ENCODE measurements at regions not wholly inside any gene's neighbourhood (a gene's known extent, or its start where the extent isn't known, plus 50 kb on each side); places are given as distances from the start of the nearest gene placed in this dataset.
"Not testable (repeated sequence)": the region's sequence is repeated elsewhere in the genome, so short reads cannot be mapped to it uniquely, and the experiment has no call there.

GRCh38 chr6:1230689-1231605, 81.0 kb upstream of the FOXQ1 start:
- DNase-seq (ENCODE audit: low read depth in 2 of 3, low spot score in 2 of 3): no peak

- DNase-seq (ENCODE audit: low read depth in 2 of 3, low spot score in 2 of 3): no peak
Measured at GRCh38 chr6:1230281-1230680, 81.6 kb upstream of the FOXQ1 start.

GRCh38 chr6:1229808-1230207, 82.1 kb upstream of the FOXQ1 start:
- DNase-seq (ENCODE audit: low read depth in 2 of 3, low spot score in 2 of 3): no peak

- DNase-seq (ENCODE audit: low read depth in 2 of 3, low spot score in 2 of 3): no peak
Measured at GRCh38 chr6:1229301-1229700, 82.6 kb upstream of the FOXQ1 start.

GRCh38 chr6:1228754-1229191, 83.1 kb upstream of the FOXQ1 start:
- DNase-seq (ENCODE audit: low read depth in 2 of 3, low spot score in 2 of 3): no peak

- no peak for DNase-seq (ENCODE audit: low read depth in 2 of 3, low spot score in 2 of 3)
Measured at GRCh38 chr6:1227935-1228753, 83.8 kb upstream of the FOXQ1 start.

GRCh38 chr6:1227600-1227934, 84.3 kb upstream of the FOXQ1 start:
- no peak for DNase-seq (ENCODE audit: low read depth in 2 of 3, low spot score in 2 of 3)

GRCh38 chr6:1226277-1227099, 85.4 kb upstream of the FOXQ1 start:
- no peak for DNase-seq (ENCODE audit: low read depth in 2 of 3, low spot score in 2 of 3)

- no peak for DNase-seq (ENCODE audit: low read depth in 2 of 3, low spot score in 2 of 3)
Measured at GRCh38 chr6:1224514-1224913, 87.4 kb upstream of the FOXQ1 start.

GRCh38 chr6:1222728-1223595, 88.9 kb upstream of the FOXQ1 start:
- no peak for DNase-seq (ENCODE audit: low read depth in 2 of 3, low spot score in 2 of 3)

GRCh38 chr6:1217396-1217795, 94.5 kb upstream of the FOXQ1 start:
- no peak for DNase-seq (ENCODE audit: low read depth in 2 of 3, low spot score in 2 of 3)

- DNase-seq (ENCODE audit: low read depth in 2 of 3, low spot score in 2 of 3): no peak
Measured at GRCh38 chr6:1216488-1216974, 95.4 kb upstream of the FOXQ1 start.

GRCh38 chr6:1215884-1216487, 95.9 kb upstream of the FOXQ1 start:
- DNase-seq (ENCODE audit: low read depth in 2 of 3, low spot score in 2 of 3): no peak

- DNase-seq (ENCODE audit: low read depth in 2 of 3, low spot score in 2 of 3): no peak
Measured at GRCh38 chr6:1215023-1215422, 96.9 kb upstream of the FOXQ1 start.

GRCh38 chr6:1212919-1213318, 99.0 kb upstream of the FOXQ1 start:
- DNase-seq (ENCODE audit: low read depth in 2 of 3, low spot score in 2 of 3): no peak

GRCh38 chr6:1212138-1212537, 99.8 kb upstream of the FOXQ1 start:
- DNase-seq (ENCODE audit: low read depth in 2 of 3, low spot score in 2 of 3): not testable (repeated sequence)

GRCh38 chr6:1210631-1211030, 101.3 kb upstream of the FOXQ1 start:
- not testable (repeated sequence) for DNase-seq (ENCODE audit: low read depth in 2 of 3, low spot score in 2 of 3)

GRCh38 chr6:1208876-1209275, 103.0 kb upstream of the FOXQ1 start:
- no peak for DNase-seq (ENCODE audit: low read depth in 2 of 3, low spot score in 2 of 3)

GRCh38 chr6:1203546-1203945, 108.4 kb upstream of the FOXQ1 start:
- no peak for DNase-seq (ENCODE audit: low read depth in 2 of 3, low spot score in 2 of 3)

Measured in hematopoietic multipotent progenitor cell (in vitro differentiated cells).